H9 (cell line): ENCODE measurements at regions not wholly inside any gene's neighbourhood (a gene's known extent, or its start where the extent isn't known, plus 50 kb on each side); places are given as distances from the start of the nearest gene placed in this dataset.
A peak's percentile ranks its signal among the peaks of the same experiment; 100 is the strongest.

Source experiments
- DNase-seq: peaks from one replicate; pipeline ENCODE4 v3.0.0-alpha.2; 2017
- H2AFZ ChIP-seq: one replicate; pipeline ENCODE4 v1.6.1; 2013; ENCODE audit warnings: mild to moderate bottlenecking, low read length, control low read depth, moderate library complexity
- H2AK5ac ChIP-seq: 2 replicates; pipeline ENCODE4 v1.6.1; 2013; ENCODE audit warnings: low read length, control low read depth, mixed read lengths; ENCODE audit not compliant: insufficient read length
- H2BK120ac ChIP-seq: one replicate; pipeline ENCODE4 v1.6.1; 2013; ENCODE audit warnings: low read depth, mild to moderate bottlenecking, low read length, control low read depth, inconsistent platforms; ENCODE audit not compliant: poor library complexity, severe bottlenecking
- H2BK12ac ChIP-seq: 2 replicates; pipeline ENCODE4 v1.6.1; 2013; ENCODE audit warnings: low read length, control low read depth, mixed read lengths, low read depth; ENCODE audit not compliant: insufficient read length
- H2BK15ac ChIP-seq: 2 replicates; pipeline ENCODE4 v1.6.1; 2013; ENCODE audit warnings: low read depth, low read length, control low read depth
- H2BK20ac ChIP-seq: one replicate; pipeline ENCODE4 v1.6.1; 2013; ENCODE audit warnings: low read depth, mild to moderate bottlenecking, low read length, control low read depth, inconsistent platforms; ENCODE audit not compliant: poor library complexity, severe bottlenecking
- H2BK5ac ChIP-seq: 2 replicates; pipeline ENCODE4 v1.6.1; 2013; ENCODE audit warnings: low read length, control low read depth, mixed read lengths; ENCODE audit not compliant: insufficient read length
- H3K14ac ChIP-seq: 2 replicates; pipeline ENCODE4 v1.6.1; 2013; ENCODE audit warnings: low read length, control low read depth; ENCODE audit not compliant: insufficient read depth
- H3K18ac ChIP-seq: 2 replicates; pipeline ENCODE4 v1.6.1; 2013; ENCODE audit warnings: low read depth, mild to moderate bottlenecking, mixed read lengths, low read length, control low read depth; ENCODE audit not compliant: insufficient read length
- H3K23ac ChIP-seq: 2 replicates; pipeline ENCODE4 v1.6.1; 2013; ENCODE audit warnings: low read length, control low read depth, mixed read lengths, low read depth; ENCODE audit not compliant: insufficient read length
- H3K23me2 ChIP-seq: 2 replicates; pipeline ENCODE4 v1.6.1; 2013; ENCODE audit warnings: low read depth, mild to moderate bottlenecking, mixed read lengths, low read length, control low read depth; ENCODE audit not compliant: insufficient read length, poor library complexity, severe bottlenecking
- H3K27ac ChIP-seq: 2 replicates; pipeline ENCODE4 v1.5.1; 2013; ENCODE audit warnings: low read length, control low read depth, mixed read lengths, low read depth; ENCODE audit not compliant: insufficient read length
- H3K27me3 ChIP-seq: 2 replicates; pipeline ENCODE4 v1.6.1; 2013; ENCODE audit warnings: low read length, control low read depth, inconsistent platforms; ENCODE audit not compliant: insufficient read depth
- H3K4ac ChIP-seq: 2 replicates; pipeline ENCODE4 v1.6.1; 2013; ENCODE audit warnings: low read depth, mild to moderate bottlenecking, control low read depth, inconsistent platforms, low read length, moderate library complexity
- H3K4me1 ChIP-seq: 2 replicates; pipeline ENCODE4 v1.6.1; 2013; ENCODE audit warnings: low read length, control low read depth, inconsistent platforms; ENCODE audit not compliant: insufficient read depth
- H3K4me2 ChIP-seq: 2 replicates; pipeline ENCODE4 v1.6.1; 2013; ENCODE audit warnings: low read length, control low read depth, mixed read lengths; ENCODE audit not compliant: insufficient read length, insufficient read depth
- H3K56ac ChIP-seq: 2 replicates; pipeline ENCODE4 v1.6.1; 2013; ENCODE audit warnings: low read depth, mild to moderate bottlenecking, mixed read lengths, low read length, control low read depth; ENCODE audit not compliant: insufficient read length
- H3K79me1 ChIP-seq: 2 replicates; pipeline ENCODE4 v1.6.1; 2013; ENCODE audit warnings: low read depth, mild to moderate bottlenecking, moderate library complexity, low read length, control low read depth, inconsistent platforms; ENCODE audit not compliant: insufficient read depth, poor library complexity, severe bottlenecking
- H3K79me2 ChIP-seq: 2 replicates; pipeline ENCODE4 v1.6.1; 2013; ENCODE audit warnings: low read length, control low read depth, inconsistent platforms; ENCODE audit not compliant: insufficient read depth
- H3K9ac ChIP-seq: 2 replicates; pipeline ENCODE4 v1.6.1; 2013; ENCODE audit warnings: low read length, control low read depth, mixed read lengths; ENCODE audit not compliant: insufficient read length; ENCODE audit errors: extremely low read depth
- H3K9me3 ChIP-seq: one replicate; pipeline ENCODE4 v1.6.1; 2013; ENCODE audit warnings: low read depth, low read length, inconsistent platforms; ENCODE audit not compliant: control insufficient read depth
- H3T11ph ChIP-seq: one replicate; pipeline ENCODE4 v1.6.1; 2013; ENCODE audit warnings: mild to moderate bottlenecking, low read length, control low read depth, inconsistent platforms
- H4K20me1 ChIP-seq: one replicate; pipeline ENCODE4 v1.6.1; 2013; ENCODE audit not compliant: control insufficient read depth, insufficient read length, insufficient read depth
- H4K5ac ChIP-seq: 2 replicates; pipeline ENCODE4 v1.6.1; 2013; ENCODE audit warnings: low read depth, mild to moderate bottlenecking, mixed read lengths, low read length, control low read depth; ENCODE audit not compliant: insufficient read length
- H4K8ac ChIP-seq: replicated peaks from 2 replicates; pipeline ENCODE4 v1.6.1; 2013; ENCODE audit warnings: low read length, control low read depth, mixed read lengths, low read depth; ENCODE audit not compliant: insufficient read length
- H4K91ac ChIP-seq: 2 replicates; pipeline ENCODE4 v1.6.1; 2013; ENCODE audit warnings: low read depth, mild to moderate bottlenecking, moderate library complexity, mixed read lengths, low read length, control low read depth; ENCODE audit not compliant: insufficient read length
- H3K27ac Mint-ChIP-seq, 3 experiments: 2 replicates in 2 of 3; 3 replicates in 1 of 3; pipeline ENCODE4 v1.8.0; 2020 to 2021; ENCODE audit warnings: mixed read lengths in 3 of 3, mild to moderate bottlenecking in 1 of 3, moderate library complexity in 1 of 3
- H3K27me3 Mint-ChIP-seq: 2 replicates; pipeline ENCODE4 v1.8.0; 2021; ENCODE audit warnings: low read depth, mild to moderate bottlenecking, moderate library complexity, mixed read lengths
- H3K36me3 Mint-ChIP-seq, 3 experiments: 2 replicates in 2 of 3; 3 replicates in 1 of 3; pipeline ENCODE4 v1.8.0; 2020 to 2021; ENCODE audit warnings: low read depth in 3 of 3, mixed read lengths in 3 of 3; ENCODE audit not compliant: insufficient read depth in 1 of 3
- H3K4me1 Mint-ChIP-seq, 2 experiments: 2 replicates each; pipeline ENCODE4 v1.8.0; 2020; ENCODE audit warnings: mixed read lengths in 2 of 2
- H3K4me3 Mint-ChIP-seq, 2 experiments: 2 replicates in 1 of 2; 3 replicates in 1 of 2; pipeline ENCODE4 v1.8.0; 2020 to 2021; ENCODE audit warnings: mild to moderate bottlenecking in 2 of 2, mixed read lengths in 2 of 2, moderate library complexity in 1 of 2
- H3K9me3 Mint-ChIP-seq, 2 experiments: 2 replicates in 1 of 2; 3 replicates in 1 of 2; pipeline ENCODE4 v1.8.0; 2020; ENCODE audit warnings: mild to moderate bottlenecking in 2 of 2, mixed read lengths in 2 of 2, moderate library complexity in 1 of 2
- WGBS: extraction: QIAGEN DNeasy Blood & Tissue Kit; methylation state at CpG from one replicate; pipeline ENCODE4 v1.1.7; 2013; ENCODE audit warnings: missing lambda C conversion rate, low lambda C conversion rate, mixed read lengths; ENCODE audit not compliant: insufficient read length; ENCODE audit errors: extremely low coverage; 5-methylcytosine and 5-hydroxymethylcytosine counted together
- TF ChIP-seq, protein P1 (sequence below): fragments of 200-600 bp; sonication (generic); conservative IDR thresholded peaks from 3 replicates; pipeline ENCODE4 v1.8.0; 2021; ENCODE audit warnings: antibody characterized with exemption, mild to moderate bottlenecking

- Mint-ChIP-seq H3K4me1 (no peaks in the 10 kb centered on the region), H3K4me3 (no peak overlapping the region), H3K9me3 (no peaks in the 10 kb centered on the region), H3K27me3 (no peaks in the 10 kb centered on the region), H3K27ac (no peak overlapping the region), H3K36me3 (no peaks in the 10 kb centered on the region)
- H3K56ac ChIP-seq: no peak overlapping the region
- H4K20me1 ChIP-seq: no peaks in the 10 kb centered on the region
- no peak overlapping the region for H3K27ac ChIP-seq
- WGBS: no CpG with 5 or more reads among the region's 3 CpGs
- no peak overlapping the region for H4K5ac ChIP-seq
- H3K9me3 ChIP-seq: no peaks in the 10 kb centered on the region
- H4K91ac ChIP-seq: no peak overlapping the region
- no peak overlapping the region for H3K4ac ChIP-seq
- no peaks in the 10 kb centered on the region for H3K27me3 ChIP-seq
- no peaks in the 10 kb centered on the region for H3K4me1 ChIP-seq
- no peak overlapping the region for H2AK5ac ChIP-seq
- H2BK20ac ChIP-seq: no peak overlapping the region
- H3K18ac ChIP-seq: no peak overlapping the region
- DNase-seq: peak; percentile 29
- no peak overlapping the region for H3K14ac ChIP-seq
- TF ChIP-seq, protein P1, sequence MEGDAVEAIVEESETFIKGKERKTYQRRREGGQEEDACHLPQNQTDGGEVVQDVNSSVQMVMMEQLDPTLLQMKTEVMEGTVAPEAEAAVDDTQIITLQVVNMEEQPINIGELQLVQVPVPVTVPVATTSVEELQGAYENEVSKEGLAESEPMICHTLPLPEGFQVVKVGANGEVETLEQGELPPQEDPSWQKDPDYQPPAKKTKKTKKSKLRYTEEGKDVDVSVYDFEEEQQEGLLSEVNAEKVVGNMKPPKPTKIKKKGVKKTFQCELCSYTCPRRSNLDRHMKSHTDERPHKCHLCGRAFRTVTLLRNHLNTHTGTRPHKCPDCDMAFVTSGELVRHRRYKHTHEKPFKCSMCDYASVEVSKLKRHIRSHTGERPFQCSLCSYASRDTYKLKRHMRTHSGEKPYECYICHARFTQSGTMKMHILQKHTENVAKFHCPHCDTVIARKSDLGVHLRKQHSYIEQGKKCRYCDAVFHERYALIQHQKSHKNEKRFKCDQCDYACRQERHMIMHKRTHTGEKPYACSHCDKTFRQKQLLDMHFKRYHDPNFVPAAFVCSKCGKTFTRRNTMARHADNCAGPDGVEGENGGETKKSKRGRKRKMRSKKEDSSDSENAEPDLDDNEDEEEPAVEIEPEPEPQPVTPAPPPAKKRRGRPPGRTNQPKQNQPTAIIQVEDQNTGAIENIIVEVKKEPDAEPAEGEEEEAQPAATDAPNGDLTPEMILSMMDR: no peak
- H3K9ac ChIP-seq: no peak overlapping the region
- H3K23ac ChIP-seq: no peak overlapping the region
- H2BK15ac ChIP-seq: no peak overlapping the region
- no peaks in the 10 kb centered on the region for H3K23me2 ChIP-seq
- H2BK5ac ChIP-seq: no peak overlapping the region
- H2BK12ac ChIP-seq: no peak overlapping the region
- no peak overlapping the region for H3T11ph ChIP-seq
- H3K79me1 ChIP-seq: no peaks in the 10 kb centered on the region
- H2BK120ac ChIP-seq: no peak overlapping the region
- H3K79me2 ChIP-seq: no peaks in the 10 kb centered on the region
- no peak overlapping the region for H4K8ac ChIP-seq
- no peak overlapping the region for H3K4me2 ChIP-seq
- no peak overlapping the region for H2AFZ ChIP-seq
These were observed 503.7 kb downstream of the CDH10 start for GRCh38 chr5:24141046-24141445.
